Testis (tissue), 2 donors: ENCODE measurements at regions not wholly inside any gene's neighbourhood (a gene's known extent, or its start where the extent isn't known, plus 50 kb on each side); places are given as distances from the start of the nearest gene placed in this dataset.

ENCODE experiments used
- DNase-seq: peaks from one replicate; pipeline ENCODE4 v3.0.0-alpha.2; 2019
- H3K27ac ChIP-seq, 2 donors: fragments of 200-600 bp; sonication (generic); one replicate each; pipeline ENCODE4 v1.5.1; 2019
- H3K27me3 ChIP-seq: fragments of 200-600 bp; sonication (generic); one replicate; pipeline ENCODE4 v1.5.1; 2019
- H3K36me3 ChIP-seq: fragments of 200-600 bp; sonication (generic); one replicate; pipeline ENCODE4 v1.5.1; 2017; ENCODE audit warnings: low read depth; ENCODE audit errors: missing control alignments
- H3K4me1 ChIP-seq: fragments of 200-600 bp; sonication (generic); one replicate; pipeline ENCODE4 v1.5.1; 2019
- H3K4me3 ChIP-seq, 2 donors: fragments of 200-600 bp; sonication (generic); one replicate each; pipeline ENCODE4 v1.5.1; 2017 to 2019
- H3K9me3 ChIP-seq: fragments of 200-600 bp; sonication (generic); one replicate; pipeline ENCODE4 v1.5.1; 2017
- POLR2A ChIP-seq: fragments of 450-650 bp; IDR thresholded peaks from one replicate; pipeline ENCODE4 v1.6.1; 2017; ENCODE audit warnings: antibody characterized with exemption, mild to moderate bottlenecking, moderate library complexity
- WGBS, 2 donors: methylation state at CpG; one replicate each; pipeline ENCODE4 v1.1.5; 2018; 5-methylcytosine and 5-hydroxymethylcytosine counted together
- intact Hi-C: fragments of 100-400 bp; cut with DNase I; formaldehyde crosslinking; loops from one replicate; pipeline ENCODE4 v1.15.1; 2023; ENCODE audit warnings: low total_unique reads
- TF ChIP-seq, protein P1 (sequence below), 3 experiments: fragments of 450-650 bp in 2 of 3; fragments of 200-600 bp in 1 of 3; sonication (generic) in 1 of 3; IDR thresholded peaks; one replicate each; pipeline ENCODE4 v1.5.1; 2016 to 2019; ENCODE audit warnings: antibody characterized with exemption in 3 of 3, mild to moderate bottlenecking in 2 of 3, moderate library complexity in 1 of 3

DNA sequence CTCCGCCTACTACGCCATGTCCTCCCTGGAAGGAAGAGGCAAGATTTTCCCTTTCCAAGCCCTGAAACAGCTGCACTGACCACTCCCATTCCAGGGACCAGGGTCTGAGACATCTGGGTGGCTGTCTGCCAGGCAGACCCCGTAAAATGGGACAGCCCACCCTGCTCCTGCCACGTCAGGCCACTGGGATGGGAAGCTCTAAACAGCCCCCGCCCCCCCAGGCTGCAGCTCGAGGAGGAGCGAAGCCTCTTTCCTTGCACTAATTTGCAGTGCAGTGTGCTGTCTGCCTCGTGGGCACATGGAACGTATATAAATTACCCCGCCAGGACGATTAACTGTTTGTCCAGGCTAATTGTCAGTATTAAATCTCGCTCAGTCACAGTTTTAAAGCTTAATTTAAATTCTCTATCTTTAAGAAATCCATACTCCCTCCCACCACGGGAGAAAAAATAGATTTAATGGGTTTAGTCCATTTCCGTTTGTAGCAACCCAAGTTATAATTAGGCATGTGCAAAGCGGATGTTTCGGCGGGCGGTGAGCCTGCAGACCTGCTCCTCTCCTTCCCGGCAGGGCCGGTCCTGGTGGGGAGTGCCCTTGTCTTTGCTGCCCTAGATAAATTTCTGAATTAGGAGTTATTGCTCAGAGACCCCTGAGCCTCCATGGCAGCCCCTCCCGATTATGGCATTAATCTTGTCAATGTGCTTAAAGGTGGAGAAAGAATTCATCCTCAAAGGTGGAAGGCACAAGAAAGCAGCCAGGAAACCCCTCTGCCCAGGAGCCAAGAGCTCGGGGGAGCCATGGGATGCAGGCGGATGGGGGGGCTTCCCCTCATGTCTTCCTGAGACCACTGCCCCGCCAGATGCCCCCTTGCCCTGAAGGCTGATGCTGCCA is 268.0 kb upstream of the TNRC6C start:
- H3K4me1 ChIP-seq = peaks cover 4% of the 10 kb centered on the region
- H3K27ac ChIP-seq = no peak overlapping the region
- WGBS, 2 donors = 30 to 35% methylated on average over 23 to 24 of the region's 24 CpGs
- intact Hi-C loops = no loop called here
- H3K27me3 ChIP-seq = no peaks in the 10 kb centered on the region
- no peak for DNase-seq
- H3K36me3 ChIP-seq = no peaks in the 10 kb centered on the region
- TF ChIP-seq, protein P1, sequence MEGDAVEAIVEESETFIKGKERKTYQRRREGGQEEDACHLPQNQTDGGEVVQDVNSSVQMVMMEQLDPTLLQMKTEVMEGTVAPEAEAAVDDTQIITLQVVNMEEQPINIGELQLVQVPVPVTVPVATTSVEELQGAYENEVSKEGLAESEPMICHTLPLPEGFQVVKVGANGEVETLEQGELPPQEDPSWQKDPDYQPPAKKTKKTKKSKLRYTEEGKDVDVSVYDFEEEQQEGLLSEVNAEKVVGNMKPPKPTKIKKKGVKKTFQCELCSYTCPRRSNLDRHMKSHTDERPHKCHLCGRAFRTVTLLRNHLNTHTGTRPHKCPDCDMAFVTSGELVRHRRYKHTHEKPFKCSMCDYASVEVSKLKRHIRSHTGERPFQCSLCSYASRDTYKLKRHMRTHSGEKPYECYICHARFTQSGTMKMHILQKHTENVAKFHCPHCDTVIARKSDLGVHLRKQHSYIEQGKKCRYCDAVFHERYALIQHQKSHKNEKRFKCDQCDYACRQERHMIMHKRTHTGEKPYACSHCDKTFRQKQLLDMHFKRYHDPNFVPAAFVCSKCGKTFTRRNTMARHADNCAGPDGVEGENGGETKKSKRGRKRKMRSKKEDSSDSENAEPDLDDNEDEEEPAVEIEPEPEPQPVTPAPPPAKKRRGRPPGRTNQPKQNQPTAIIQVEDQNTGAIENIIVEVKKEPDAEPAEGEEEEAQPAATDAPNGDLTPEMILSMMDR (IDR thresholded peaks at IDR 0.05) = no peak
- TF ChIP-seq POLR2A = no peak
- no peaks in the 10 kb centered on the region for H3K9me3 ChIP-seq
- no peak overlapping the region for H3K4me3 ChIP-seq

DNA sequence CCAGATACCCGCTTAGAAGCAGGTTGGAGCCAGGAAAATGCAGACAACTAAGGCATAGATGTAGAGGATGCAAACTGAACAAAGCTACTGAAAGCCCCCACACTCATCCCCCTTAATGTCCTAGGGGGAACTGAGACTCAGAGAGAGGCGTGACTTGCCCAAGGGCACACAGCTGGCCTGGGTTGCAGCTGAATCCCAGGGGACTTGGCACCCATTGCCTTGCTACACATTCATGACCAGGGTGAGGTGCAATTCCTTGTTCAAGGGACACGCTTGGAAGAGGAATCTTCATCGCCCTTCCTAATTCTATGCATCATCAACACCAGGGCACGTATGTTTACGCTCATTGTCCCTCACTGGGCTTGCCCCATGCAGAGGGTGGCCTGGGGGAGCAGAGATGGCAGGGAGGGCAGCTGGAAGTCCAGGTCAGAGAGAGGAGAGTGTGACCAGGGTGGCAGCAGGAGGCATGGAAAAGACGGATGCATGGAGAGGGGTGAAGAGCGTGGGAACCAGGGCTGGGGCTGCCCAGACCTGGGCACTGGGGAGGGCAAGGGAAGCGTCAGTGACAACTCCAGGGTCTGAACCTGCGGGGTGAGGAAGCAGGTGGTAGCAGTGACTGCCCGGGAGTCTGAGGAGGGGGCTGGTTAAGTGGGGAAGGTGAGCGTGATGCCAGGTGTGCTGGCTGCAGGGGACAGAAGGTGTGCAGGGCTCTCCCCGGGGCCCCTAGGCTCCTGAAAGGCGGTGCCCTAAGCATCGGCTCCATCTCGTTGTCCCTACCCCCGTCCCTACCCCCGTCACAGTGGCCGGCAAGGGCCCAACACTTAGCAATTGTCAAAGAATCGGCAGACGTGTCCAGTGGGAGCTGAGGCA is 267.1 kb upstream of the TNRC6C start:
- WGBS, 2 donors = 89 to 94% methylated on average over 20 to 21 of the region's 21 CpGs
- TF ChIP-seq, protein P1 (IDR thresholded peaks at IDR 0.05) = no peak
- no peak for TF ChIP-seq POLR2A
- Histone ChIP-seq H3K9me3 (no peaks in the 10 kb centered on the region), H3K4me1 (peaks cover 8% of the 10 kb centered on the region), H3K4me3 (no peak overlapping the region), H3K27me3 (no peaks in the 10 kb centered on the region), H3K27ac (no peak overlapping the region), H3K36me3 (no peaks in the 10 kb centered on the region)
- intact Hi-C loops = no loop called here
- DNase-seq = no peak

DNA sequence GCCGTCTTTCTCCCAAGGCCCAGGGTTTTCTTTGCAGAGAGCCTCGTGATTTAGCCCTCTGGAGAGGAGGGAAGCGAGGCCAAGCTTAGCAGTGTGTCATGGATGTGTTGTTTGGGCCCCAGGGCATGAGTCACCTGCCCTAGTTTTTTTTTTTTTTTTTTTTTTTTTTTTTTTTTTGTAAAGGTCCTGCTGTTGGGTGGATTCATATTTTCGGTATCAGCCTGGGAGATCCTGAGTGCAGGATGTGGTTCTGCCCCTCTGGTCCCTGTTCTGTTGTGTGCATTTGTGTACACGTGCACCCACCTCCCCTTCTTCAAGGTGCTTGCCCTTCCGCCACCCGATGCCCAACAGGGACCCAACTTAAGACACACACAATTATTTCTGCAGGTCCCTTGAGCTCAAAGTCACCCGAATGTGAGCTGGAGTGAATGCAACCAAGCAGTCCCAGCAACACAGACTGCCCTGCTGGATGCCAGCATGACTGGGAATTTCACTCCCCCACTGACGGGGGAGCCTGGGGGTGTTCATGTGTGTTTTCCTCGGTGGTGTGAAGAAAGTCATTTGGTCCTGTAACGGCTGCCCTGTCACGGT is 265.8 kb upstream of the TNRC6C start:
- TF ChIP-seq POLR2A = no peak
- TF ChIP-seq, protein P1 (IDR thresholded peaks at IDR 0.05) = no peak
- Histone ChIP-seq H3K9me3 (no peaks in the 10 kb centered on the region), H3K27me3 (no peaks in the 10 kb centered on the region), H3K27ac (no peak overlapping the region), H3K4me1 (peaks cover 8% of the 10 kb centered on the region), H3K36me3 (no peaks in the 10 kb centered on the region), H3K4me3 (no peak overlapping the region)
- intact Hi-C loops = no loop called here
- WGBS, 2 donors = 89% methylated on average over 12 of the region's 12 CpGs
- no peak for DNase-seq

DNA sequence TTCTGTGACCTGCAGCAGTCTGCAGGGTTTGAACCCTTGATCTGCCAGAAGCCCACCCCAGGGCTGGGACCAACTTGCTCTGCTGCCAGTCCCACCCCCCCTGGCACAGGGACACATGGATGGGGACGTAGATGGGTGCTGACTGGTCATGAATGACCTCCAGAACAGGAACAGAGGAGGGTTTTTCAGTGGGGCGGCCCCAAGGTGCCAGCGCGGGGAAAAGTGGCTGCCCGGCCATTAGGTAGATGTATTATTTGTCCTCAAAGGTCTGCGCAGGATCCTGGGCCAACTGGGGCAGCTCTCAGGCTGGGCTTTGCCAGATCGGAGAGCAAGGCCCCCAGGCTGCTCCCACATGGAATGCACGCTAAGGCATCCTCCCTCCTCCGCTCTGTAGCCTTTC is 265.2 kb upstream of the TNRC6C start:
- DNase-seq = no peak
- intact Hi-C loops = no loop called here
- H3K9me3 ChIP-seq = no peaks in the 10 kb centered on the region
- 74 to 75% methylated on average over 8 to 9 of the region's 9 CpGs for WGBS, 2 donors
- no peak for TF ChIP-seq POLR2A
- TF ChIP-seq, protein P1 (IDR thresholded peaks at IDR 0.05) = no peak
- peaks cover 8% of the 10 kb centered on the region for H3K4me1 ChIP-seq
- no peaks in the 10 kb centered on the region for H3K27me3 ChIP-seq
- H3K27ac ChIP-seq = no peak overlapping the region
- H3K36me3 ChIP-seq = no peaks in the 10 kb centered on the region
- H3K4me3 ChIP-seq = no peak overlapping the region
